Cardiac muscle cell (in vitro differentiated cells and primary cell): ENCODE measurements at regions not wholly inside any gene's neighbourhood (a gene's known extent, or its start where the extent isn't known, plus 50 kb on each side); places are given as distances from the start of the nearest gene placed in this dataset.
A peak's percentile ranks its signal among the peaks of the same experiment; 100 is the strongest.
"Not testable (repeated sequence)": the region's sequence is repeated elsewhere in the genome, so short reads cannot be mapped to it uniquely, and the experiment has no call there.

Experiments used
- DNase-seq, 2 donors: peaks; one replicate each; pipeline versions ENCODE4 v3.0.0 to v3.0.0-alpha.2; 2010 to 2017; ENCODE audit warnings: low read depth in 1 of 2, low spot score in 1 of 2
- H3K27ac ChIP-seq: fragments of 200-600 bp; sonication (generic); 2 replicates; pipeline ENCODE4 v1.5.1; 2016
- H3K27me3 ChIP-seq: fragments of 200-600 bp; sonication (generic); 2 replicates; pipeline ENCODE4 v1.6.0; 2016; ENCODE audit warnings: control low read depth
- H3K36me3 ChIP-seq: fragments of 200-600 bp; sonication (generic); 2 replicates; pipeline ENCODE4 v1.5.1; 2016; ENCODE audit warnings: control low read depth
- H3K4me1 ChIP-seq: fragments of 200-600 bp; sonication (generic); 2 replicates; pipeline ENCODE4 v1.8.1; 2017; ENCODE audit warnings: low read depth, mild to moderate bottlenecking, mixed run types
- H3K4me3 ChIP-seq: fragments of 200-600 bp; sonication (generic); 2 replicates; pipeline ENCODE4 v1.5.1; 2016; ENCODE audit warnings: mild to moderate bottlenecking
- H3K9me3 ChIP-seq: fragments of 200-600 bp; sonication (generic); 2 replicates; pipeline ENCODE4 v1.5.1; 2017; ENCODE audit warnings: low read depth, mild to moderate bottlenecking, control low read depth
- CTCF ChIP-seq: IDR thresholded peaks from 2 replicates; pipeline ENCODE4 v1.5.1; 2012; ENCODE audit warnings: low read depth, mild to moderate bottlenecking, low read length

- no peak for TF ChIP-seq CTCF
- no peak overlapping the region for H3K4me3 ChIP-seq
- peaks cover 52% of the 10 kb centered on the region for H3K4me1 ChIP-seq
- H3K27ac ChIP-seq = no peak overlapping the region
- no peaks in the 10 kb centered on the region for H3K27me3 ChIP-seq
- no peaks in the 10 kb centered on the region for H3K9me3 ChIP-seq
- no peak for DNase-seq
- no peaks in the 10 kb centered on the region for H3K36me3 ChIP-seq
These were observed 267.2 kb upstream of the MSX2 start for GRCh38 chr5:174457141-174457678.

DNA sequence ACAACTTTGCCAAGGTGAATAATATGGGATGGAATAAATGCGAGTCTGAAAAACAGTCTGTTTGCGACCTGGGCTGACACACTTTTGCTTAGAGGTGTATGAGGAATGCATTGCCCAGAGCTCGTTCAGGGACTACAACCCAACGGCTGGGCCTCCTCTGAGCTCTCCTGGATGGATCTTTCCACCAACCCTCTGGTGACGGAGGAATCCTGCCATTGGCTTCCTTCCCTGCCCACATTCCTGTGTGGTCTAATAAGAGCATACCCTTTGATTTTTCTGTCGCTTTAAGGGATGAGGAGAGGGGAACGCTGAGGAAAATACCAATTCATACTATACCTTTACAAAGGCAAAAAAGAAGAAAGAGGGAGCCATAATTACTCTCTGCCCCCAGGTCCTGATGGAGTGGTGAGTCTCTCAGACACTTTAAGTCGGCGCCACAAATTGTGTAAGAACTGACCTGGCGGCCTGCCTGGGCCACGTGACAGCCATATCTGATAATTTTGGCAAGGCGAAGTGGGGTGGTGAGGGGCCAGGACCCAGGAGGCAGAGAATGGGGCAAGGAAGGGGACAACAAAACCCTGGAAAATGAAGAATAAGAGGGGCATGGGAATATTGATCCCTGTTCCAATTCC, 265.2 kb upstream of the MSX2 start:
- no peaks in the 10 kb centered on the region for H3K36me3 ChIP-seq
- no peaks in the 10 kb centered on the region for H3K27me3 ChIP-seq
- H3K9me3 ChIP-seq = no peaks in the 10 kb centered on the region
- no peak for TF ChIP-seq CTCF
- no peak overlapping the region for H3K4me3 ChIP-seq
- peak in 1 of 2 donors; percentile 25 for DNase-seq
- H3K27ac ChIP-seq = no peak overlapping the region
- H3K4me1 ChIP-seq = peaks cover 35% of the 10 kb centered on the region

- Histone ChIP-seq H3K27me3 (no peaks in the 10 kb centered on the region), H3K9me3 (no peaks in the 10 kb centered on the region), H3K36me3 (no peaks in the 10 kb centered on the region), H3K4me3 (no peak overlapping the region), H3K27ac (no peak overlapping the region), H3K4me1 (peaks cover 28% of the 10 kb centered on the region)
- no peak for TF ChIP-seq CTCF
- no peak for DNase-seq
These were observed 264.4 kb upstream of the MSX2 start for GRCh38 chr5:174459832-174460448.

- no peak for TF ChIP-seq CTCF
- DNase-seq = no peak
- Histone ChIP-seq H3K9me3 (no peaks in the 10 kb centered on the region), H3K4me3 (no peak overlapping the region), H3K27ac (no peak overlapping the region), H3K36me3 (no peaks in the 10 kb centered on the region), H3K4me1 (peaks cover 22% of the 10 kb centered on the region), H3K27me3 (no peaks in the 10 kb centered on the region)
These were observed 262.3 kb upstream of the MSX2 start for GRCh38 chr5:174462129-174462528.

DNA sequence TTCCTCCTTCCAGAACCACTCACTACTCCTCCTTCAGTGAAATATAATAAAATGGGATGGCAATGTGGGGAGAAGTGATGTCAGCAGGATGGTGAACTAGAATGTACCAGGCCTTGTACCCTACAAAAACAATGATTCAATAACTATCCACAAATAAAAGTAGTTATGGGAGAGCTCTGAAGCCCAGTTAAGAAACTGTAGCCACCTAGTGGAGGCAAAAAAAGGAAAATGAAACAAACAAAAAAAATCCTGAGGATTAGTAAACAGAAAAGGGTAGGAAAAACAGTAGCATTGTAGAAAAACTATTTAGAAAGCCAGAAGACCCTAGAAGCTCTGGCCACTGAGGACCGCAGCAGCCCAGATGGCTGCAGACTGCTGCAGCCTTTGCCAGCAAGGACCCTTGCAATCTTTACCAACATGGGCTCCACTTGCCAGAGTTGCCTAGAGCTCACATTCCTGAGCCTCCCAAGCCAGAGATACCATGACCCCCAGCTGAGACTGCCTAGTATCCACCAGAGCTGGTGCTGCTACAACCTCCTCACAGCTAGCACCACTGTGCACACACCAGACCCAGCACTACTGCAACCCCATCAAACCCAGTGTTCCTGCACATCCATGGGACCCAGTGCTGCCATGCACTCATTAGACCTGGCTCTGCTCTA, 259.7 kb upstream of the MSX2 start:
- Histone ChIP-seq H3K4me3 (no peak overlapping the region), H3K36me3 (no peaks in the 10 kb centered on the region), H3K27me3 (no peaks in the 10 kb centered on the region), H3K9me3 (no peaks in the 10 kb centered on the region), H3K27ac (no peak overlapping the region), H3K4me1 (peaks cover 14% of the 10 kb centered on the region)
- no peak for DNase-seq
- peak; percentile 29 for TF ChIP-seq CTCF

- H3K9me3 ChIP-seq, H3K27me3 ChIP-seq, H3K36me3 ChIP-seq, DNase-seq, H3K4me3 ChIP-seq, H3K27ac ChIP-seq, H3K4me1 ChIP-seq: not testable (repeated sequence)
These were observed 252.9 kb upstream of the MSX2 start for GRCh38 chr5:174471528-174471927.
